Fibroblast of mammary gland (primary cell): ENCODE measurements at regions not wholly inside any gene's neighbourhood (a gene's known extent, or its start where the extent isn't known, plus 50 kb on each side); places are given as distances from the start of the nearest gene placed in this dataset.

Experiments used
- DNase-seq: peaks from one replicate; pipeline ENCODE4 v3.0.0-alpha.2; 2010; ENCODE audit warnings: low read depth
- H3K4me3 ChIP-seq: 2 replicates; pipeline ENCODE4 v1.5.1; 2011; ENCODE audit warnings: low read depth, mild to moderate bottlenecking, low read length, moderate library complexity; ENCODE audit not compliant: control insufficient read depth
- TF ChIP-seq, protein P1 (sequence below): conservative IDR thresholded peaks from 2 replicates; pipeline ENCODE4 v1.5.1; 2011; ENCODE audit warnings: low read depth, low read length, inconsistent platforms; ENCODE audit not compliant: control insufficient read depth, insufficient read depth

DNA sequence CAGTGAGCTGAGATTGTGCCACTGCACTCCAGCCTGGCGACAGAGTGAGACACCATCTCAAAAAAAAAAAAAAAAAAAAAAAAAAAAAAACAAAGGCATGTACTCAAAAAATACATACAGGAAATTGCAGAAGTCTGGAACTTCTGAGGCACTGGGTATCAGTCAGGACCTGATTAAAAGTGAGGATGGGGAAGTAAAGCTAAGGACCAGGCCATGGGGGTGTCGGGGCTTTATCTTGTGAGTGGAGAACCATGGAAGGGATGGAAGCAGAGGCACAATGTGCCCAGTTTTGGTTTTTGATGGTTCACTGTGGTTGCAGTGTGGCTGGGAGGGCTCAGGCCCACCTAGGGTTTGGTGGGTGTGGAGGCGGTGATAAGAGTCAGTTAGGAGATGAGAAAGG lies 212.7 kb upstream of the PIK3R1 start:
- H3K4me3 ChIP-seq, result no peak overlapping the region
- TF ChIP-seq, protein P1, sequence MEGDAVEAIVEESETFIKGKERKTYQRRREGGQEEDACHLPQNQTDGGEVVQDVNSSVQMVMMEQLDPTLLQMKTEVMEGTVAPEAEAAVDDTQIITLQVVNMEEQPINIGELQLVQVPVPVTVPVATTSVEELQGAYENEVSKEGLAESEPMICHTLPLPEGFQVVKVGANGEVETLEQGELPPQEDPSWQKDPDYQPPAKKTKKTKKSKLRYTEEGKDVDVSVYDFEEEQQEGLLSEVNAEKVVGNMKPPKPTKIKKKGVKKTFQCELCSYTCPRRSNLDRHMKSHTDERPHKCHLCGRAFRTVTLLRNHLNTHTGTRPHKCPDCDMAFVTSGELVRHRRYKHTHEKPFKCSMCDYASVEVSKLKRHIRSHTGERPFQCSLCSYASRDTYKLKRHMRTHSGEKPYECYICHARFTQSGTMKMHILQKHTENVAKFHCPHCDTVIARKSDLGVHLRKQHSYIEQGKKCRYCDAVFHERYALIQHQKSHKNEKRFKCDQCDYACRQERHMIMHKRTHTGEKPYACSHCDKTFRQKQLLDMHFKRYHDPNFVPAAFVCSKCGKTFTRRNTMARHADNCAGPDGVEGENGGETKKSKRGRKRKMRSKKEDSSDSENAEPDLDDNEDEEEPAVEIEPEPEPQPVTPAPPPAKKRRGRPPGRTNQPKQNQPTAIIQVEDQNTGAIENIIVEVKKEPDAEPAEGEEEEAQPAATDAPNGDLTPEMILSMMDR, result no peak

DNA sequence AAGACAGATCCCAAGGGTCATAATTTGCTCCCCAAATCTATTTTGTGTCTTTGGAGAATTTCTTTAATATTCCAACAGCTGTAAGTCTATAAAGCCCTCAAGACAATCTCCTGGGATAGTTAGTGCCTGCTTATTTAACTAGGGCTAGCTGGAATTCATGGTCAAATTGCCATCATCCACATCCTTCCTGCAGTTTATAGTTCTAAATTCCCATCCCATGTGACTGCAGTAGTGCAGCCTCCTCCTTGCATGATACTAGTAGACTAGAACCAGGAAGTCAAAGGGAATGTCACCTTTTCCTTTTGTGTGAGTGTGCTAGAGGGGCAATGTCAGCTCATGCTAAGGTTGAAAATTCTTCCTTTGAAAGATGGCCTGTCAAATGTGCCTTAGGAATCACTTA lies 214.8 kb upstream of the PIK3R1 start:
- H3K4me3 ChIP-seq, result no peak overlapping the region
- TF ChIP-seq, protein P1, result no peak
- no peak for DNase-seq

More for the DNA sequence above, 212.7 kb upstream of the PIK3R1 start:
- no peak for DNase-seq

DNA sequence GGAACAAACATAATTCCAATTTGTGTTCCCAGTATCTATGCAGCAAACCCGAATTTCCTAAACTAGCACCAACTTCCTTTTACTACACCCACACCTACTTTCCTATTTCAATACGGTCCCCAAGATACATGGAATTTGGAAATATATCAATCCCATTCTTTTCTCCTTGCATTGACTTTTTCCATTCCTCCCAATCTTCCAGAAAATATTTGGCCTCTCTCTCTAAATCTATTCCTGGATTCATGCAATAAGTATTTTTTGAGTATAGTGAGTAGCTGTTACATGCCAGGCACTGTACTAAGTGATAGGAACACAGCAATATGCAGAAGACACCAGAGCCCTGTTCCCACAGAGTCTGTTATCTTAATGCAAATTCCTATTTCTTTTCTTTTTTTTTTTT lies 216.2 kb upstream of the PIK3R1 start:
- TF ChIP-seq, protein P1, result no peak
- no peak overlapping the region for H3K4me3 ChIP-seq
- no peak for DNase-seq

DNA sequence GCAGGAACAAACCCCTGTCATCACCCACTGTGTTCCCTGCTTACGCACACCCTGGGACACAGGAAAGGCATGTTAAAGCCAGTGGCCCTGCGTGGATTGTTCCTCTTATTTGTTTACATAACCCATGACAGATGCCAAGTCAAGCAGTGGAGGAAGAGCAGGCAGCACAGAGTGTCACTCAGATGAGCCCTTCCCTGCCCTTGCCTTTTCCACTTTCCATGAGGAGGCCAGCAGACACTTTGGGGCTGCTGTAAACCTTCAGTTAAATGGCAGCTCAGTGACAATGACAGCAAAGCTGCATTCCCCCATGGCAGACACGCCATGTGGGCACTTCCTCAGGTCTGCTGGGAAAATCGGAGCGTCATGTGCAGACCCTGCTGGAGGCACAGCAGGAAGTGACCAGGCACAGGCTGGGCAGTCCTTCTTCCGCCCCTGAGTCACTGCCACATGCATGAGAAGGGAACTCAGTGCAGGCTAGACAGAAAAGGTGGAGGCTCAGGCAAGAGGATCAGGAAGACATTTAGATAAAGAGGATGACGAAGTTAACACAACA lies 216.8 kb upstream of the PIK3R1 start:
- no peak overlapping the region for H3K4me3 ChIP-seq
- TF ChIP-seq, protein P1, result no peak
- peak; percentile 84 for DNase-seq

DNA sequence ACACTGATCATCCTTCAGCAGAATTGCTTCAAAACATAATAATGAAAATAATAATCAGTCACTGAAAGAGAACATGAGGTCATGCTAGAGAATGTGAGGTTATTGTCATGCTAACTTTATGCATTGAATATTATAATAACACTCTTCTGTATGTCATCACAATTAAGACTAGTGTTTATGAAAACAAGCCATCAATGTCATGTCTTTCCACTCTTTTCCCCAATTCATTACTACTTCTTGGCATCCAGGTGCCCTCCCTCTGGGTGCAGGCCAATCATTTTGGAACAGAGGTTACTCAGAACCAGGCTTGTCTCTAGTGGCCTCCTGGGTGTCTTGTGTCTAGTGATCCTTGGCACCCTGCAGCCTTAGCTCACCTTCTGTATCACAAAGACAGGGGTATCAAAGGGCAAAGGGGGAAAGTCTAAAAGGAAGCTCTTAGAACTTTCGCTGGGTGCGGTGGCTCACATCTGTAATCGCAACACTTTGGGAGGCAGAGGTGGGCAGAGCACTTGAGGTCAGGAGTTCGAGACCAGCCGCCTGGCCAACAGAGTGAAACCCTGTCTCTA lies 217.6 kb upstream of the PIK3R1 start:
- TF ChIP-seq, protein P1, result no peak
- DNase-seq, result no peak
- no peak overlapping the region for H3K4me3 ChIP-seq

DNA sequence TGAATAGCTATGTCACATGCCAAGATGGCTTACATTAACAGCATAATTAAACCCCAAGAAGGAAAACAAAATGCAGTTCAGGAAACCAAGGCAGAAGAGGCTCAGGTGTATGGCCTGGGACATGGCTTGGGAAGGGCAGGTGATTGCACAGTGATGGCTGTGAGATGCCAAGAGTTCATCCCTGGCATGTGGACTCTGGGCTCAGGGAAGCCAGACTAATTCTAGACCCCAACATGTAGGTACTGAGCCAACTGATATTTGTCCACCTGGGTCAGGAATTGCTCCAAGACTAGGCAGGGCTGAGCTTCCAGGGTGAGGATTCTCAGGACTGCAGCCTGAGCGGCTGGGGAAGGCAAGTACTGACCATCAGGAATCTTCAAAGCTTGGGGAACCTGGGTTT lies 218.4 kb upstream of the PIK3R1 start:
- TF ChIP-seq, protein P1, result no peak

More for the DNA sequence above, 218.4 kb upstream of the PIK3R1 start:
- DNase-seq, result no peak
- no peak overlapping the region for H3K4me3 ChIP-seq
